Gastroesophageal sphincter (tissue), 4 donors: ENCODE measurements at regions not wholly inside any gene's neighbourhood (a gene's known extent, or its start where the extent isn't known, plus 50 kb on each side); places are given as distances from the start of the nearest gene placed in this dataset.
A peak's percentile ranks its signal among the peaks of the same experiment; 100 is the strongest.

ENCODE experiments used
- ATAC-seq: fragments of 150-250 bp; one replicate; pipeline ENCODE4 v1.9.1; 2016; ENCODE audit warnings: mild to moderate bottlenecking, moderate library complexity
- H3K27ac ChIP-seq, 4 donors: fragments of 200-600 bp; sonication (generic) in 3 of 4; 1 replicate in 3 of 4; 2 replicates in 1 of 4; pipeline ENCODE4 v1.5.1; 2016 to 2019
- H3K27me3 ChIP-seq: fragments of 200-600 bp; sonication (generic); one replicate; pipeline ENCODE4 v1.5.1; 2019
- H3K36me3 ChIP-seq, 2 donors: fragments of 200-600 bp; sonication (generic); one replicate each; pipeline ENCODE4 v1.5.1; 2019; ENCODE audit warnings: control low read depth in 1 of 2
- H3K4me1 ChIP-seq, 3 donors: fragments of 200-600 bp; sonication (generic); 1 replicate in 2 of 3; 2 replicates in 1 of 3; pipeline ENCODE4 v1.5.1; 2016 to 2019; ENCODE audit warnings: control low read depth in 2 of 3
- H3K4me3 ChIP-seq, 2 donors: fragments of 200-600 bp; sonication (generic); one replicate each; pipeline ENCODE4 v1.5.1; 2019; ENCODE audit warnings: mild to moderate bottlenecking in 1 of 2, moderate library complexity in 1 of 2
- H3K9me3 ChIP-seq, 3 donors: fragments of 200-600 bp; sonication (generic); one replicate each; pipeline ENCODE4 v1.5.1; 2017 to 2019; ENCODE audit warnings: control low read depth in 2 of 3
- EP300 ChIP-seq: sonication (generic); formaldehyde crosslinking; IDR thresholded peaks from one replicate; pipeline ENCODE4 v1.6.1; 2017; ENCODE audit warnings: antibody characterized with exemption, mild to moderate bottlenecking
- POLR2A ChIP-seq, 2 donors: fragments of 450-650 bp; IDR thresholded peaks; one replicate each; pipeline ENCODE4 v1.6.1; 2017; ENCODE audit warnings: antibody characterized with exemption in 2 of 2, mild to moderate bottlenecking in 2 of 2, moderate library complexity in 1 of 2
- POLR2AphosphoS5 ChIP-seq: sonication (generic); formaldehyde crosslinking; IDR thresholded peaks from one replicate; pipeline ENCODE4 v1.6.1; 2017; ENCODE audit warnings: antibody characterized with exemption
- WGBS, 2 donors: methylation state at CpG; one replicate each; pipeline ENCODE4 v1.1.5; 2018; ENCODE audit warnings: low coverage in 1 of 2; 5-methylcytosine and 5-hydroxymethylcytosine counted together
- TF ChIP-seq, protein P1 (sequence below), 4 experiments: fragments of 200-600 bp in 2 of 4; fragments of 450-650 bp in 2 of 4; sonication (generic) in 1 of 4; IDR thresholded peaks; one replicate each; pipeline ENCODE4 v1.5.1; 2017 to 2019; ENCODE audit warnings: antibody characterized with exemption in 4 of 4, mild to moderate bottlenecking in 2 of 4, moderate library complexity in 2 of 4

- no peaks in the 10 kb centered on the region for H3K36me3 ChIP-seq
- no peaks in the 10 kb centered on the region for H3K4me1 ChIP-seq
- peaks cover 0 to 24% (median 0%) of the 10 kb centered on the region in 3 donors for H3K9me3 ChIP-seq
- no peak overlapping the region for H3K27ac ChIP-seq
- 85 to 91% methylated on average over 2 to 3 of the region's 3 CpGs for WGBS, 2 donors
- H3K27me3 ChIP-seq: no peaks in the 10 kb centered on the region
- no peak overlapping the region for H3K4me3 ChIP-seq
- TF ChIP-seq, protein P1, sequence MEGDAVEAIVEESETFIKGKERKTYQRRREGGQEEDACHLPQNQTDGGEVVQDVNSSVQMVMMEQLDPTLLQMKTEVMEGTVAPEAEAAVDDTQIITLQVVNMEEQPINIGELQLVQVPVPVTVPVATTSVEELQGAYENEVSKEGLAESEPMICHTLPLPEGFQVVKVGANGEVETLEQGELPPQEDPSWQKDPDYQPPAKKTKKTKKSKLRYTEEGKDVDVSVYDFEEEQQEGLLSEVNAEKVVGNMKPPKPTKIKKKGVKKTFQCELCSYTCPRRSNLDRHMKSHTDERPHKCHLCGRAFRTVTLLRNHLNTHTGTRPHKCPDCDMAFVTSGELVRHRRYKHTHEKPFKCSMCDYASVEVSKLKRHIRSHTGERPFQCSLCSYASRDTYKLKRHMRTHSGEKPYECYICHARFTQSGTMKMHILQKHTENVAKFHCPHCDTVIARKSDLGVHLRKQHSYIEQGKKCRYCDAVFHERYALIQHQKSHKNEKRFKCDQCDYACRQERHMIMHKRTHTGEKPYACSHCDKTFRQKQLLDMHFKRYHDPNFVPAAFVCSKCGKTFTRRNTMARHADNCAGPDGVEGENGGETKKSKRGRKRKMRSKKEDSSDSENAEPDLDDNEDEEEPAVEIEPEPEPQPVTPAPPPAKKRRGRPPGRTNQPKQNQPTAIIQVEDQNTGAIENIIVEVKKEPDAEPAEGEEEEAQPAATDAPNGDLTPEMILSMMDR (IDR thresholded peaks at IDR 0.05): no peak
- no peak for TF ChIP-seq EP300
- TF ChIP-seq POLR2A (IDR thresholded peaks at IDR 0.05): no peak
- no peak for TF ChIP-seq POLR2AphosphoS5
- no peak for ATAC-seq
These were observed 85.6 kb downstream of the SNAPC1 start for GRCh38 chr14:61847861-61848260.

GRCh38 chr14:61854898-61855297 lies 92.7 kb downstream of the SNAPC1 start:
- Histone ChIP-seq H3K9me3 (no peaks in the 10 kb centered on the region), H3K4me1 (no peaks in the 10 kb centered on the region), H3K27ac (no peak overlapping the region), H3K27me3 (peaks cover 5% of the 10 kb centered on the region), H3K36me3 (no peaks in the 10 kb centered on the region), H3K4me3 (no peak overlapping the region)
- TF ChIP-seq EP300 (no peak), POLR2AphosphoS5 (no peak), POLR2A (IDR thresholded peaks at IDR 0.05) (no peak)
- TF ChIP-seq, protein P1 (IDR thresholded peaks at IDR 0.05): no peak
- no peak for ATAC-seq

- no peak for ATAC-seq
- Histone ChIP-seq H3K27ac (no peak overlapping the region), H3K4me3 (no peak overlapping the region), H3K4me1 (no peaks in the 10 kb centered on the region), H3K36me3 (no peaks in the 10 kb centered on the region), H3K9me3 (peaks cover 0 to 7% (median 0%) of the 10 kb centered on the region in 3 donors), H3K27me3 (peaks cover 5% of the 10 kb centered on the region)
- WGBS, 2 donors: 63 to 80% methylated on average over 1 of the region's 1 CpG
- TF ChIP-seq, protein P1 (IDR thresholded peaks at IDR 0.05): peak; percentile 16 to 43 (median 33)
- no peak for TF ChIP-seq POLR2AphosphoS5
These were observed 98.2 kb downstream of the SNAPC1 start for GRCh38 chr14:61860294-61860918.

- H3K27me3 ChIP-seq: no peaks in the 10 kb centered on the region
- no peaks in the 10 kb centered on the region for H3K36me3 ChIP-seq
- no peak overlapping the region for H3K27ac ChIP-seq
- WGBS, 2 donors: 58 to 70% methylated on average over 7 of the region's 7 CpGs
- ATAC-seq: no peak
- peaks cover 0 to 7% (median 0%) of the 10 kb centered on the region in 3 donors for H3K9me3 ChIP-seq
- TF ChIP-seq EP300: no peak
- TF ChIP-seq, protein P1 (IDR thresholded peaks at IDR 0.05): no peak
- TF ChIP-seq POLR2AphosphoS5: no peak
- no peak for TF ChIP-seq POLR2A (IDR thresholded peaks at IDR 0.05)
- no peak overlapping the region for H3K4me3 ChIP-seq
- H3K4me1 ChIP-seq: no peaks in the 10 kb centered on the region
These were observed 99.2 kb downstream of the SNAPC1 start for GRCh38 chr14:61861320-61861865.

DNA sequence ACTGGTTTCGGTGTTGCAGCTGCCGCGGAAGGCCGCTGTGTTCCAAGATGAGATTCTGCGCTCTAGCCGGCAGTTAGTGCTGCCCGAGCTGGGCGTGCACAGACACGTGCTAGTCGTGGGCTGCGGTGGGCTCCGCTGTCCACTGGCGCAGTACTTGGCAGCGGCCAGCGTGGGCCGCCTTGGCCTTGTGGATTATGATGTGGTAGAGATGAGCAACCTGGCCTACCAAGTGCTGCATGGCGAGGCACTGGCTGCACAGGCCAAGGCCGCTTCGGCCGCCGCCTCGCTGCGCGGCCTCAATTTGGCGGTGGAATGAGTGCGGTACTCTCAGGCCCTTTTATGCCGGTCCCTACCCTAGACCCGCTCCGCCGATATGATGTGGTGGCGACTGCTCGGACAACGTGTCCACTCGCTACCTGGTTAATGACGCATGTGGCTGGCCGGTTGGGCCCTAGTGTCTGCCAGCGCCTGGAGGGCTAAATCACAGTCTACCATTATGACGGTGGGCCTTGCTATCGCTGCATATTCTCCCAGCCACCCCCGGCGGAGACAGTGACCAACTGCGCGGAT lies 102.2 kb downstream of the SNAPC1 start:
- peaks cover 0 to 10% (median 0%) of the 10 kb centered on the region in 3 donors for H3K9me3 ChIP-seq
- no peak overlapping the region for H3K27ac ChIP-seq
- TF ChIP-seq EP300: no peak
- no peak for TF ChIP-seq POLR2A (IDR thresholded peaks at IDR 0.05)
- TF ChIP-seq, protein P1 (IDR thresholded peaks at IDR 0.05): no peak
- no peak for TF ChIP-seq POLR2AphosphoS5
- no peak overlapping the region for H3K4me3 ChIP-seq
- no peaks in the 10 kb centered on the region for H3K36me3 ChIP-seq
- ATAC-seq: no peak
- H3K4me1 ChIP-seq: no peaks in the 10 kb centered on the region
- 97% methylated on average over 6 of the region's 43 CpGs; no CpG with 5 or more reads in 1 of the 2 donors for WGBS, 2 donors
- no peaks in the 10 kb centered on the region for H3K27me3 ChIP-seq
